Peyer's patch (tissue), 4 donors: ENCODE measurements at regions not wholly inside any gene's neighbourhood (a gene's known extent, or its start where the extent isn't known, plus 50 kb on each side); places are given as distances from the start of the nearest gene placed in this dataset.

Experiments
- CTCF ChIP-seq, 6 experiments: fragments of 450-650 bp in 4 of 6; fragments of 200-600 bp in 2 of 6; sonication (generic) in 1 of 6; IDR thresholded peaks; one replicate each; pipeline ENCODE4 v1.5.1; 2017 to 2019; ENCODE audit warnings: antibody characterized with exemption in 6 of 6, mild to moderate bottlenecking in 3 of 6, moderate library complexity in 1 of 6
- POLR2A ChIP-seq, 2 donors: fragments of 450-650 bp; IDR thresholded peaks; one replicate each; pipeline ENCODE4 v1.5.1; 2017; ENCODE audit warnings: antibody characterized with exemption in 2 of 2, mild to moderate bottlenecking in 2 of 2, moderate library complexity in 2 of 2

- TF ChIP-seq POLR2A (IDR thresholded peaks at IDR 0.05) (no peak), CTCF (IDR thresholded peaks at IDR 0.05) (no peak)
Observed at GRCh38 chr9:32866273-32866672, 82.9 kb downstream of the TMEM215 start.
